Pulmonary artery endothelial cell (primary cell): ENCODE measurements at regions not wholly inside any gene's neighbourhood (a gene's known extent, or its start where the extent isn't known, plus 50 kb on each side); places are given as distances from the start of the nearest gene placed in this dataset.

Experiments
- DNase-seq: peaks from one replicate; pipeline ENCODE4 v3.0.0-alpha.2; 2011; ENCODE audit warnings: low read depth, low spot score

- no peak for DNase-seq
These were observed 155.6 kb upstream of the DSEL start for GRCh38 chr18:67672155-67672554.

- DNase-seq, result no peak
These were observed 153.6 kb upstream of the DSEL start for GRCh38 chr18:67670024-67670543.

GRCh38 chr18:67665266-67665665, 148.7 kb upstream of the DSEL start:
- no peak for DNase-seq

- no peak for DNase-seq
These were observed 146.5 kb upstream of the DSEL start for GRCh38 chr18:67662996-67663395.

GRCh38 chr18:67661555-67661954, 145.0 kb upstream of the DSEL start:
- DNase-seq, result no peak

GRCh38 chr18:67654101-67654500, 137.6 kb upstream of the DSEL start:
- DNase-seq, result no peak

- DNase-seq, result no peak
These were observed 135.8 kb upstream of the DSEL start for GRCh38 chr18:67652288-67652687.

- DNase-seq, result no peak
These were observed 134.9 kb upstream of the DSEL start for GRCh38 chr18:67651438-67651837.

GRCh38 chr18:67650686-67651385, 134.3 kb upstream of the DSEL start:
- no peak for DNase-seq

GRCh38 chr18:67646890-67647289, 130.4 kb upstream of the DSEL start:
- DNase-seq, result no peak

- DNase-seq, result no peak
These were observed 127.7 kb upstream of the DSEL start for GRCh38 chr18:67644226-67644625.

- DNase-seq, result no peak
These were observed 123.4 kb upstream of the DSEL start for GRCh38 chr18:67639872-67640271.

GRCh38 chr18:67636597-67637385, 120.3 kb upstream of the DSEL start:
- no peak for DNase-seq

- DNase-seq, result no peak
These were observed 118.3 kb upstream of the DSEL start for GRCh38 chr18:67634631-67635338.

GRCh38 chr18:67633939-67634338, 117.4 kb upstream of the DSEL start:
- DNase-seq, result no peak

- DNase-seq, result no peak
These were observed 105.4 kb upstream of the DSEL start for GRCh38 chr18:67621906-67622305.

GRCh38 chr18:67621049-67621713, 104.7 kb upstream of the DSEL start:
- no peak for DNase-seq

GRCh38 chr18:67618061-67618460, 101.5 kb upstream of the DSEL start:
- DNase-seq, result no peak

- DNase-seq, result no peak
These were observed 99.4 kb upstream of the DSEL start for GRCh38 chr18:67615876-67616275.

GRCh38 chr18:67613731-67614130, 97.2 kb upstream of the DSEL start:
- DNase-seq, result no peak

- no peak for DNase-seq
These were observed 95.8 kb upstream of the DSEL start for GRCh38 chr18:67612281-67612680.
